Mesodermal cell (in vitro differentiated cells): ENCODE measurements at regions not wholly inside any gene's neighbourhood (a gene's known extent, or its start where the extent isn't known, plus 50 kb on each side); places are given as distances from the start of the nearest gene placed in this dataset.

Source experiments
- H3K27ac ChIP-seq: 2 replicates; pipeline ENCODE4 v1.7.0; 2013; ENCODE audit warnings: mild to moderate bottlenecking, low read depth, low read length, moderate library complexity; ENCODE audit not compliant: severe bottlenecking
- H3K36me3 ChIP-seq: 2 replicates; pipeline ENCODE4 v1.7.1; 2013; ENCODE audit warnings: mild to moderate bottlenecking, low read length, moderate library complexity; ENCODE audit not compliant: control insufficient read depth, insufficient read depth
- H3K4me1 ChIP-seq: one replicate; pipeline ENCODE4 v1.7.1; 2013; ENCODE audit warnings: mild to moderate bottlenecking, low read length; ENCODE audit not compliant: insufficient read depth, control insufficient read depth, poor library complexity, severe bottlenecking
- H3K4me3 ChIP-seq: 2 replicates; pipeline ENCODE4 v1.7.0; 2013; ENCODE audit warnings: low read length, control low read depth, mild to moderate bottlenecking; ENCODE audit not compliant: insufficient read depth, poor library complexity, severe bottlenecking; ENCODE audit errors: extremely low read depth
- H3K9me3 ChIP-seq: 2 replicates; pipeline ENCODE4 v1.7.1; 2013; ENCODE audit warnings: mild to moderate bottlenecking, low read length, moderate library complexity; ENCODE audit not compliant: control insufficient read depth
- WGBS, 2 experiments: methylation state at CpG; one replicate each; pipeline ENCODE4 v1.1.5; 2013; ENCODE audit warnings: missing lambda C conversion rate in 2 of 2; ENCODE audit not compliant: insufficient coverage in 2 of 2; 5-methylcytosine and 5-hydroxymethylcytosine counted together

GRCh38 chr14:38143659-38144505 is 63.8 kb upstream of the SSTR1 start:
- Histone ChIP-seq H3K36me3 (no peaks in the 10 kb centered on the region), H3K4me3 (no peak overlapping the region), H3K27ac (no peak overlapping the region), H3K9me3 (no peaks in the 10 kb centered on the region), H3K4me1 (peaks cover 7% of the 10 kb centered on the region)
- 63 to 64% methylated on average over 3 to 5 of the region's 6 CpGs for WGBS, 2 experiments

GRCh38 chr14:38145142-38145541 is 62.6 kb upstream of the SSTR1 start:
- Histone ChIP-seq H3K27ac (no peak overlapping the region), H3K4me3 (no peak overlapping the region), H3K36me3 (no peaks in the 10 kb centered on the region), H3K9me3 (no peaks in the 10 kb centered on the region), H3K4me1 (peaks cover 7% of the 10 kb centered on the region)
- WGBS, 2 experiments, result 89 to 95% methylated on average over 2 of the region's 4 CpGs

- no peak overlapping the region for H3K27ac ChIP-seq
- H3K36me3 ChIP-seq, result no peaks in the 10 kb centered on the region
- no peak overlapping the region for H3K4me3 ChIP-seq
- H3K4me1 ChIP-seq, result no peaks in the 10 kb centered on the region
- no peaks in the 10 kb centered on the region for H3K9me3 ChIP-seq
- WGBS, 2 experiments, result 83 to 100% methylated on average over 3 of the region's 3 CpGs
Measured at GRCh38 chr14:38150075-38150474, 57.6 kb upstream of the SSTR1 start.
